Germinal center (tissue), 1 donor: ENCODE measurements at regions not wholly inside any gene's neighbourhood (a gene's known extent, or its start where the extent isn't known, plus 50 kb on each side); places are given as distances from the start of the nearest gene placed in this dataset.

Source experiments
- DNase-seq: peaks from one replicate; pipeline ENCODE4 v3.0.0; 2012; ENCODE audit warnings: mixed read lengths, low spot score

DNA sequence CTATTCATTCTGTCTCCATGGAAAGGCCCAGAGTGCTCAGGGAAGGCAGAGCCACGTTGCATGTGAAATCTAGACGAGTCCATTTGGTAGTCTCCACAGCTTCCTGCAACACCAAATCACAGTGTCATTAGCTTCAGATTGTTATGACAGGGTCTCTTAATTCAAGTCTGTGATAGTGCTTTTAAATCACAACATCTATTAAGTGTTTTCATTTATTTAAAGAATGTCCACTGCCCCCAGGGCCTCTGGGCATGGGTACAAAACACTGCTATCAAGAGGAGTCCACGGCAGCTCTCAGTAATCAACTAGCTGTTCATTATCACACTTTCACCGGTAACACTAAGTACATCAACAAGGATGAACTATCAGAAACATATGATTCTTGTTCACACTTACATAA lies 455.9 kb upstream of the JARID2 start:
- no peak for DNase-seq

DNA sequence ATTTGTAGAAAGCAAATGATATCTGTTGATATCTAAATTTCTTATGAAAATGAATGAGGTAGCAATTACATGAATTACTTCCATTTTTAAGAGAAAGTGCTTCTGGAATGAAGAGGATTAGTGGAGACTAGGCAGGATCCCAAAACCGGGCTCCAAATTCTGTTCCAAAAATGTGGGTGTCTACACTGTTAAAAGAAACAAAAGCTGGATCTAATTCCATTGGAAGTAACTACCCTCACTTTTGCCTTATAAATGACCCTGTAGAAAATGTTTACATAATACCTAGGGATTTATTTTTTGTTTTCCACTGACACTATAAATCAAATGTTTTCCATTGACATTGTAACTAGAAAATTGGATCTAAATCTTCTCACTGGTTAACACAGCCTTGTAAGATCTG lies 454.9 kb upstream of the JARID2 start:
- DNase-seq, result no peak

DNA sequence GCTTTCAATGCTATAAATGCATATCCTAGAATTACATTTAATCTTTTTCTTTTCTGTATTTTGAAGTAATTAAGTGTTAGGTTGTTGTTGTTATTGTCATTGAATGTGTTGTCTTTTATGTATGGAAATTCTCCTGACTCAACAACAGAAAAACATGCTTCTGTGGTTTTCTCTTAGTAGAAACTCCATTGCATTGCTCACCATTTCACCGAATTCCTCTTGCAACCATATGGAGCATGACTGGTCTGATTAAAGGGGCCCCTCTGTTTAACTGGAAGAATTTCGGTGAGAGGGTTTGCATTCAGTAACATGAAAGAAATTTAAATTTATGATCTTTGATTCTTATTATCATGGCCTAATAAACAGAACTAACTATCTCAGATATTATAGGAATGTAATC lies 454.3 kb upstream of the JARID2 start:
- DNase-seq, result no peak

DNA sequence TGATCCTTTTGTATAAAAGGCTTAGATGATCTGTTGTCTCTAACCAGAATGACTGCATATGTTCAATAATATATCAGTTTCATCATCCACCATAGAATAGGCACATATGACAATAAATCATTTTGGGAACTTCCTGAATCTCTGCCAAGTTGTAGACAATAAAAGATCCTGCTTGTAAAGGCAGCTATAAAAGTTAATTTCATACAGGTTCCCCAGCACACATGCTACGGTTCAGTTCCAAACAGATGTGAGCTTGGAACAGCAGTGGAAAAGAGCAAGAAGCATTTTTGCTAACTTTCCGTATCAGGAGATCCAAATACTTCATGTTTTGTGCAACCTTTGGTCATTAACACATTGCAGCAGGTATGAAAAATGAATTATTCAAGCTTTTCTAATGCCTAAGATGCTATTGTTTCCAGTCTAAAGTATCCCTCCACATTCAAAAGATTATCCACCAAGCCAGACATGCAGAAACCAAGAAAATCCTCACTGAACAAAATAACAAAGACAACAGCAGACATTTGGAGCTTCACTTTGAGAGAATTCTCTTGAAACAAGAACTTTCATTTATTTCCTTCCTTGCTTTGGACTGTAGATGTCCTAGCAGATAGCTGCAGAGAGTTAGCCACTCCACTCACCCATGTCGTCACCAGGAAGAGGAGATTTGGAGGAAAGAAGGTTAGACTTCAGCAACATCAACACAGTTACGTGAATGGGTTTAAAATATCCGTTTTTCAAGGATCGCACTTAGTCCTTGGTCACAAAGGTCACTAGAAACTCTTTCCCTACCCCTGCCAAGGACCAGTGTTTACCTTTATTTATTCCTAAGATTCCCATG lies 453.5 kb upstream of the JARID2 start:
- DNase-seq, result no peak

DNA sequence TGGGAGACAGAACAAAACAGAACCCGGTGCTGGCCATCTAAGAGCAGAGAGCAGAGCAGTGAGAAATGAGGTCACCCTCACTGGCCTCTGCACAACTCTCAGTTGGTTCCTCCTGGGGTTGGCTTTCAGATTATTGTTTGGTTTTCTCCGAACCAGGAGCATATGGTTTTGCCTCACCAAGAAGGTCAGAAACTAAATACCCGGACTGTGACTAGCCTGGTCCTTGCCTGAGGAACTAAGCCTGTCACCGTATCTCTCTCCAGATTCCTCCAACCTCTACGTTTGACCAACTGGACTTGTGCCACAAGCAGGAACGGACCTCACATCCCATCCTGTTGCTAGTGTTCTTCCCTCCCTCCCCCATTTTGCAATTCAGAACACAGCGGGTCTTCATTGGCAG lies 450.4 kb upstream of the JARID2 start:
- DNase-seq, result no peak

DNA sequence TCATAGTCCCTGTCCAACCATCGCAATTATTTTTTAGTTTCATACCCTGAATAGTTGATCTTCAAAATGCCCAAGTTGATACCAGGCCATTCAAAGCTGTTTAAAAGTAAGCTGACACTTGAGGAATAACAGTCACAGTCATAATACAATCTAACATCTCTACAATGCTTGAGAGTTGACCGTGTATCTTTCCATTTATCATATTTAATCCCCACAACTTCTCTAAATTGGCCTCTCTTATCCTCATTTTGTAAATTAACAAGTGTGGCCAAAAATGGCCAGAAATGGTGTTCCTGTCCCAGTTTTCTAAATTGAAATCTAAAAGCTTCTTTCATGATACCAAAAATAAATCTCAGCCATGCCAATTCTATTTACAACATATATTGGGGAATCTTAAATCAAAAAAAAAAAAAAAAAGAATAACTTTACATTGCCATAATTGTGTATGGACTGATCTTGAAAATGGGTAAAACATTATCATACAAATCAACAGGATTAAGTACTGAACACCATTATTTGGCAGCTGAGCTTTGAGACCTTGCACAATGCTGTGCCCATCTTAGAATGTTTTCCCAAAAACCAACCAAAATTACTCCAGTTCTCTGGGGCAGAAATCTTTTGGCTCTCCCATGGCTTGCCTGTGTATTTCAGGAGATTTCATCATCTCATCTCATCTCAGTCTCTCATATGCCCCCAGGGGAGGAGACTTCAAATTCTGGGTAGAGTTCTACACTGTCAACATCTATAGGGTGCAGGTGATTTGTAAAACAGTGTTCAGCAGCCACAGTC lies 448.7 kb upstream of the JARID2 start:
- DNase-seq, result no peak

DNA sequence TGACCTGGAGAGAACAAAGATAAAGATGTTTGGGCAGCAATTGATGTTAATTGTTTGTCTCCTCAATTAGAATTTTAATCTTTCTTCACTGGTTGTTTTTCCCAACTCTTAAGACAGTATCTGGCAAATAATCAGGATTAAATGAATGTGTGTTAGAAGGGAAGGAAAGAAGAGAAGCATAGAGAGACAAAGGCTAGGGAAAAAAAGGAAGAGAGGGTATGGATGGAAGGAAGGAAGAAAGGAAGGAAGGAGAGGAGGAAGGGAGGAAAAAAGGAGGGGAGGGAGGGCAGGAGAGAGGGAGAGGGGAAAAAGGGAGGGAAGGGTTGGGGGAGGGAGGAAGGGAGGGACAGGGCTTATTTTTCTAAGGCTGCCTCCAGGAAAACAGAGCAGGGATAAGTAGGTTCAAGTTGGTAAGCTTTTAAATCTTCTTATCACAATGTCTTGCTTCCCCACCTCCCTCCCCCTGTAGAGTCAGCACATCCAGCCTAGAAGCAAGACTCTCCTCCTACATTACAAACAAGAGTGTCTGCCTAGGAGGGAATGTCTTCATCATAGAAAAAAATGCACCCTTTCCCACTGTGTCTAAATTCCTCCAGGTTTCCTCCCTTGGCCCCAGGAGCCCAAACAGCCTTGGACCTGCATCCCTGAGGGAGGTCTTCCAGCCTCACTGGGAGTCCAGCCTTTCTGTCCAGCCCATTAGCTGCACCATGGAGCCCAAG lies 447.8 kb upstream of the JARID2 start:
- DNase-seq, result no peak

DNA sequence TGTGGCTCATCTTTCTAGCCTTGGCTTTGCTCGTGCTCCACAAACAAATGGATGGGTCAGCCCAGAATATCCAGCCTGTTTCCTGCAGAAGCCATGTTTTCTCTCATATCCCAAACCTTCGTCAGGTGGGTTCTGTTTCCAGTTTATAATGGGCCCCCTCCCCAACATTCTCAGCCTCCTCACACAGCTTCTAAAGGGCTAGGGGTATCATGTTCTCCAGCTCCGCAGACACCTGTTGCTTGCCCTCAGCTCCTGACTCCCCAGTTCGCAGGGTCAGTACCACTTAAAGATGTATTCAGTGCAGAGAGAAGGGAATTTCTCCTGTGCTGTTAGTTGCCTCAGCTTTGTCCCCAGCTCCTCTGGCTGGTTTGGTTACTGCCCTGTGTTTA lies 447.3 kb upstream of the JARID2 start:
- DNase-seq, result no peak

DNA sequence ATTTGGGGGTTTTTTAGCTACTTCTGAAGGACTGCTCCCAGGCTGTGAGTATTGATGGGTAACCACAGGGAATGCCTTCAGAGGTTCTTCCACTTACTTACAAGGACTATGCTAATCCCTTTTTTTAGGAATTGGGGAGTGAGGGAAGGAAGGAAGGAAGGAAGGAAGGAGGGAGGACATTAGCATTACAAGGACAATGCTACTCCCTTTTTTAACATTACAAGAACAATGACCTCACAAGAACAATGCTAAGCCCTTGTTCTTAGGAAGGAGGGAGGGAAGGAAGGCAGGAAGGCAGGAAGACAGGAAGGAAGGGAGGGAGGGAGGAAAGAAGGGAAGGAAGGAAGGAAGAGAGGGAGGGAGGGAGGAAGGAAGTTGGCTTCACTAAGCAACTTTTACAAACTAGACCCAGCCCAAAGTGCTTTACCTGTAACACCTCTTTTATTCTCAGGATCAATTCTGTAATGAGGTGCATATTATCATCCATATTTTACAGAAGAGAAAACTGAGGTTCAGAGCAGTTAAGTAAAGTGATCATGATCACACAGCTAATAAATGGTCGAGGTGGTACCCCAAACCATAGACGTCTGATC lies 446.8 kb upstream of the JARID2 start:
- no peak for DNase-seq

DNA sequence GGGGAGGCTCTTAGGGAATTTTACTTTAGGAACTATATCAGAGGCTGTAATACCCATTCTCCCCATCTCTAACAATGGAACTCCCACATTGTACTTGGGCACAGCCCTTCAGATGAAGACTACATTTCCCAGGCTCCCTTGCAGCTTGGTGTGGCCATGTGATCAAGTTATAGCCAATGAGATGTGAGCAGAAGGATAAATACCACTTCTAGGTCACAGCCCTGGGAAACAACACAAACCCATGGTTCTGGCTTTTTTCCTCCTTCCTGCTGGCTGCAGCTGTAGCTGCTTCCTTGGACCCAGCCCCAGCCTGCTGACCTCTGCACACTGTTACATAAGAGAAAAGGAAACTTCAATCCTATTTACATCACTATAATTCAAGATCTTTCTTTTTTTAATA lies 445.9 kb upstream of the JARID2 start:
- peak; percentile 60 for DNase-seq

DNA sequence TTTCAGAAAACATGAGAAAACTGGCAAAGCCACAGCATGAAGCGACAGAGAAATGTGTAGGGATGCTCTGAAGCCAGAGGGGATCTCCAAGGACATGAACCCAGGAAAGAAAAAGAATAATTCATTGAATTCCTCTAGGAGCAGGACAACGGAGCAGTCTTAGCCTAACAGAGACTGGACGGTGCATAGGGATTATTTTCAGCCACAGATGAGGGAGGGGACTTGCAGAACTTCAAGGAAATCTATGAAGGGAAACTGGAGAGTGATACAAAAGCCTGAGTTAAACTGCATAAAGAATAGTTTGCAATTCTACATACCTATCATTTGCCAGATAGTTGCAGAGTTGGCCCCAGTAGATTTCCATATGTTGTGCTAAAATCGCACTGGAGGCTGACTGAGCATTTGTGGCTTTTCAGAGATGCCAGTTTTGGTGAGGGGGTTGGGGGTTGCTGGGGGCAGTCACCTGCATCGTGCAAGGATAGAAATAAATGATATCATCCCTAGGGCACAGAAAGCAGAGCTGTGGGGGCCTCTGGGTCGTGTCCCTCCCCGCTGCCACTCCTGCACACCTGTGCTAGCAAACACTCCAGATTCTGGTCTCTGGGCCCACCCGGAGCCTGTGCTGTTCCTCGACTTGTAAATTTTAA lies 443.2 kb upstream of the JARID2 start:
- DNase-seq, result no peak

DNA sequence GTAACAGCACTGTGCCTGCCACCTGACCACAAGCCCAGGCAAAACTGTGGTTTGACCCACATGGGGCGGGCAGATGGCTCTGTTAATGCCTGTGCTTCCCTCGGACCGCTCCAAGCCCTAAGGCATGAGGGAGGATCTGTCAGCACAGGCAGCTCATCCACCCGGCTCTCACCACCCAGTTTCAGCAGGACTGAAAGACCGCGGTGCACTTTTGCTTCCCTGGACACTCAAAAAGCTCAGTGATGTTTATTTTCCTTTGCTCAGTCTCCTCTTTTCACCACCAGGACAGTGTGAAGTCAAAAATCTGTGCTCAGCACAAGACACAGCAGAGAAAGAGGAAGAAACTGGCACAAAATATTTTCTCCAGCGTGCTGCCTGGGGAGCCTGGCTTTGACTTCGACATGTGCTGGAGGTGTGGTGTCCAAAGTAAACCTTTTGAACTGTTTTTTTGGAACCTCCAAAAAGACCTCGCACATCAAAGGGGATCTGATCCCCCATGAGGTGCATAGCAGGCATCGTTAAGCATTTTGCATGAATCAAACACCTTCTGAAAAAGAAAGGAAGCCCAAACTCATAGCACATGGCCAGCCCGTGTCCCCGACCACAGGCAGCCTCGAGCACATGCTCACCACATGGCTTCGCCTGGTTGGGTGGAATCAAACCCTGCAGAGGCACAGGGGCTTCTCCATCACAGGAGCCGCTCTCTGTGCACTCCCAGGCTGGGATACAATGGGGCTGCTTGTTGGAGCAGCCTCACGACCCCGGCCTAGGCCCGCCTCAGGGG lies 441.7 kb upstream of the JARID2 start:
- no peak for DNase-seq

DNA sequence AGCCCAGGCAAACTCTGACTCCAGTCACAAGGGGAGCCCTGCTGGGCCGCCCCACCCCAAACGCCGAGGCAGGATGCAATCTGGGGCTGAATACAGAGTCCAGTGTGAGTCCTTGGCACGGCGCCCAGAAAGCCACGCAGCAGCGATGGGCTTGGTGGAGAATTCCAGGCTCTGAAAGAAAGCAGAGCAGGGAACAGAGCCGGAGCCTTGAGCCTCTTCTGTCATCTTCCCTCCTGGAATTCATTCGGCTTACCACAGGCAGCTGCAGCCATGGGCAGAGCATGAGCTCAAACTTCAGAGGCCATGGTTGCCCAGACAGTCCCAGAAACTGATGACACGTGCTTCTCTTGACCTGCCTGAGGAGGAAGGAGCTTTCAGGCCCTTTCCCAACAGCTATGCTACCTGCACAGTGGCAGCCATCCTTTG lies 441.1 kb upstream of the JARID2 start:
- no peak for DNase-seq

DNA sequence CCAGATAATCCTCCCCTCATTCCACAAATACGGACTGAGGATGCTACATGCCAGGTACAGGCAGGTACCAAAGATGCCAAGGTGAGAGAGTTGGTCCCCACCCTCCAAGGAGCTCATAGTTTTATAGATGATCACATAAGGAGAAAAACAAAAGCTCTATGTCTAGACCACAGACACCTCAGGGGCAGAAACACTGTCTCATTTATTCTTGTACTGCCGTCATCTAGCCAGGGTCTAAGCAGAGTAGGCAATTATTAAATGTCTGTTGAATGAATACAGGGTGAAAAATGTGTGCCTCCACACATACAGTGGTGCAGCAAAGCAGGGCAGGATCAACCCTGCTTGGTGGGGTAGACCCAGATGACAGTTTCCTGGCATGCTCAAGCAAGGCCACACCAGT lies 439.8 kb upstream of the JARID2 start:
- no peak for DNase-seq

DNA sequence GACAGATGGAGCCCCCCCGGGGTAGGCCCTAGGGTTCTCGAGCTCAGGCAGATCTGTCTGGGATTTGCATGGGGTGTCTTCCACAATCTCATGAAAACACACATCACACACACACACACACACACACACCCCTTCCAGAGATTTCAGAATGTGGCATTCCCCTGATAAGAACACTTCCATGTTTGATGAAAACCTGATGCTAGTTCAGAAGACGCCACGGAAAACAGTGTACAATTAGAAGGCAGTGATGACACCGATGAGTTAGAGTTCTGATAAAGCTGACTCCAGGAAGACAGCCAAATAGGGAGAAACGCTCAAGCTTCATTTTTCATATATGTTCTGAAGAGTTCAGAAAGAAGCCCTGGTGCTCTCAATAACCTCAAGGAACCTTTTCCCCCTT lies 438.7 kb upstream of the JARID2 start:
- no peak for DNase-seq

DNA sequence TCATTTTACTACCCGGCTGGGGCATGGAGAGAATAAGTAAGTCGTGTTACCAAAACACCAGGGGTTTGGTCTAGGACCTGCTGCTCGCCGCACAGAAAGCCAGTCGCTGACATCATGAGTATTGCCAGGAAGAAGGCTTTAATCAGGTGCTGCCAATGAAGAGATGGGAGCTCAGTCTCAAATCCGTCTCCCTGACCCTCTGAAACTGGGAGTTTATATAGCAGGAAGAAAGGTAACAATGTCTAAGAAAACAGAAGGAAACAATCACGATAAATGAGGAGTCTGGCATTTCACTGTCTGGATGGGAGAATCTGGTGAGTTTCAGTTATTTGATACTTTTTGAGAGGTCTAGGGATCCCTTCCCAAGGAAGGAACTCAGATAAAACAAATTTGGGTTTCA lies 437.9 kb upstream of the JARID2 start:
- no peak for DNase-seq

DNA sequence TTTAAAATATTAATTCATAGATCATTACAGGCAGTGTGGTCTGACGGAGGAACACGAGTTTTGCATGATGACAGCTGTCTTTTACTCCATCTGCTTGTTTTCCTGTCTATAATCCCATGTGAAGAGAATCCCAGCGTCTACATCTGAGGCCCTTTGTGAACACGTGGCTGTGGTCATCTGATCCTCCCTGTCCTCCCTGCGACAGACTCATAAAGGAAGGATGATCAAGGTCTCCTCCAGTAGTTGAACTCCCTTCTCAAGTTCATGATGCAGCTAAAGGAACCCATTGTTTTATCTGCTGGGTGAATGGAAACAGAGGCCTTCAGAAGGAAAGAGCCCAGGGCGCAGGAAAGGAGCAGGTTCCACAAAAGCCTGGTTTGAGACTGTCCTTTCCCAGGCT lies 435.8 kb upstream of the JARID2 start:
- DNase-seq, result no peak

DNA sequence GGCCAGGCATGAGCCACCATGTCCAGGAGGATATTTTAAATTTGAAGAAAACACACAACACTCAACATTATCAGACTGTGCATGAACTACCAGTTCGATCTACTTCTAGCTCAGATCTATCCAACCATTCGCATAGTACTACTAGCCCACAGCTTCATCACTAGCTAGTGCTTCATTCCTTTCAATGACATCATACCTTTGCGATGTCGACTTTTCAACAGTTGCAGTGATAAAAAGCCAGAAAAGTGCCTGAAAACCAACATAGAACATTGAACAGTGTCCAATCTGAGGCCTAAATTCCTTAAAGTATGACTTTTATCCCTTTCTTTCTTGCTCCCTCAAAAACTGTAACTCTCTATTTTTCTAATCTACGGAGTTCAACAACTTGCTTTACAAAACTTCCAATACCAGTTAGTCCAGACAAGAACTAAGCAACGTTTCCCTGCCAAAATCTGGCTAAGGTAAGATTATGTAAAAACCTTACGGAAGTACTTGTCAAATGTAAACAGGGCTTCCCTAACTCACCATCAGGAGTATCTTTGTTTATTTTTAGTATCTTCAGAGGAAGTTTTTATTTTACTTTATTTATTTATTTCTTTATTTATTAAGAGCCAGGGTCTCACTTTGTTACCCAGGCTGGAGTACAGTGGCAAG lies 434.0 kb upstream of the JARID2 start:
- no peak for DNase-seq

DNA sequence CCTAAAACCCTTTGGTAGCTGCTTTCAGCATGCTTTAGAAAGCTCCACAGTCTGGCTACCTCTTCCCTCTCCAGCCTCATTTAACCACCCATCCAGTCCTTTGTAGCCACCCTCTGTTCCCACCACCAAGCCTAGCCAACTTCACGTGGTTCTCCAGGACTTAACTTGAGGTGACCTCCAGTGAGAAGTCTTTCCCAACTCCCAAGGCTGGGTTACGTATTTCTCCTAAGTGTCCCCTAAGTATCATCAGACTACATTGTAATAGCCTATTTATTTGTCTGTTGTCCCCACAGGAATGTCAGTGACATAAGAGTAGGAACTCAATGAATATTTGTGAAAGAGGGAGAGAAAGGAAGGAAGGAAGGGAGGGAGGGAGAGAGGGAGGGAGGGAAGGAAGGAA lies 431.9 kb upstream of the JARID2 start:
- DNase-seq, result no peak

DNA sequence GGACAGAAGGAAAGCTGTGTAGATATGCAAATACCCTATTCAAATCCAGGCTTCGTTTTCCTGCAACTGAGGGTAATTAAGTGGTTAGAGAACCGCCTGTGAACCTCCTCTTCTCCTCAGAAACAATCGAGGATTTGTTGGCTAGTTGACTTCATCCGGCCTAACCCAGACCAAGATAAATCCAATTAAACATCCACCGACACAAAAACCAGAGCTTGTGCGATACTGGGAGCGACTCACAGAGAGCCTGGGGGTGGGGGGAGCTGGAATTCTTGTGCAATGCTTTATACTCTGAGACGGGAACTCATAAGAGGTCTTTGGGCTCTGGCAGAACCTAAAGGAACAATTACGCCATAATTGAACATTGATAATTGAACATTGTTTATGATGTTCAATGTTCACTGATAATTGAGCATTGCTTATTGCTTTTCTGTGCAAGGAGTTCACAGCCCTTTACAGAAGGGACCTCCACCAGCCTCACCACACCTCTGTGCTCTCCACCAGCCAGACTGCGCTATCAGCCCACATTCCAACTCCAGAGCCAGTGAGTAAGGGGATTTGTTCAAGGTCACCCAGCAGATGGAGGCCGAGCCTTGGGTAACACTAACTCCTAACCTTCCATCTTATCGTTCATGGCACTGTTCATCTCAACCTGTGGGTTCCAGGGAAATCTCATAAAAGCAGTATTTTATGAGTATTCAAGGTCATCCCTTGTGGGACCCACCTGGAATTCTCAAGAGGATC lies 429.6 kb upstream of the JARID2 start:
- no peak for DNase-seq
